MG63 (cell line): ENCODE measurements at regions not wholly inside any gene's neighbourhood (a gene's known extent, or its start where the extent isn't known, plus 50 kb on each side); places are given as distances from the start of the nearest gene placed in this dataset.

ENCODE experiments used
- DNase-seq: peaks from one replicate; pipeline ENCODE4 v3.0.0-alpha.2; 2020
- H3K27me3 ChIP-seq: fragments of 250-450 bp; sonication (Bioruptor Pico); 2 replicates; pipeline ENCODE4 v1.5.1; 2020; ENCODE audit warnings: mild to moderate bottlenecking, moderate library complexity
- H3K36me3 ChIP-seq: fragments of 250-450 bp; sonication (Bioruptor Pico); 2 replicates; pipeline ENCODE4 v1.5.1; 2020; ENCODE audit warnings: mild to moderate bottlenecking, moderate library complexity
- H3K4me3 ChIP-seq: fragments of 250-450 bp; sonication (Bioruptor Pico); 2 replicates; pipeline ENCODE4 v1.5.1; 2020; ENCODE audit warnings: mild to moderate bottlenecking, moderate library complexity
- H3K9me3 ChIP-seq: fragments of 250-450 bp; sonication (Bioruptor Pico); 2 replicates; pipeline ENCODE4 v1.5.1; 2020; ENCODE audit warnings: mild to moderate bottlenecking, moderate library complexity

DNA sequence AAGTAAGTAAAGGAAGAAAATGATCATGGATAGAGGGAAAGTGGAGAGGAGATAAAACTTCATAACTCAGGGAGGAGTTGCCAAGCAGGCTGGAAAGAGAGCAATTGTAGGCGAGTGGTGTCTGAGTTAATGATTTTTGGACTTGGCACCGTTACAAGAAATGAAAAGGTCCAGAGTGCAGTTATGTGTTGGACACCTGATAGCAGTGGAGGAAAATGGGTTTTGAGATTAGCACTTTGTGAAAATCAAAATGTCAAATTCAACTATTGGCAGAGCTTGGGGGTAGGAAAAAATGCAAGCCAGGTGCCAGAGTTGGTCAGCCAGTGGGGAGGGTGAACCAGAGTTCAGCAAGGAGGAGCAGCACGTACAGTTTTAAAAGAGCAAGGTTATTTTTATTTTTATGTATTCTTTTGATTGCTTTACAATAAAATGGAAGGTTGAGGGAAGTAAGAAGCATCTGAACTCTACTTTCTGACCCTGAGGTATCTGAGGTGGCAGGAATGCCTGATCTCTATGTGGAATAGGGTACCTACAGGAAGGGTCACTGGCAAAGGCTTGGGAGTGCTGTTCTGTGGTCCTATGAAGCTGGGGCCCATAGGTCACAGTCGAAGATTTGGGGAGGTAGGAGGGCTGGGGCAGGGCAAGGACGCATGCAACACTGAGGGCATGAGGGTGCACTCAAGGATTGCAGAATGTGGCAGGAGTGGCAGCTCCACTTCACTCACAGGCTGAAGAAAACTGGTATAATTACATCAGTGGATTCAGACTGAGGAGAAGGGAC lies 127.5 kb downstream of the CD8B2 start:
- Histone ChIP-seq H3K27me3 (no peaks in the 10 kb centered on the region), H3K4me3 (no peak overlapping the region), H3K36me3 (no peaks in the 10 kb centered on the region), H3K9me3 (no peaks in the 10 kb centered on the region)
- no peak for DNase-seq

DNA sequence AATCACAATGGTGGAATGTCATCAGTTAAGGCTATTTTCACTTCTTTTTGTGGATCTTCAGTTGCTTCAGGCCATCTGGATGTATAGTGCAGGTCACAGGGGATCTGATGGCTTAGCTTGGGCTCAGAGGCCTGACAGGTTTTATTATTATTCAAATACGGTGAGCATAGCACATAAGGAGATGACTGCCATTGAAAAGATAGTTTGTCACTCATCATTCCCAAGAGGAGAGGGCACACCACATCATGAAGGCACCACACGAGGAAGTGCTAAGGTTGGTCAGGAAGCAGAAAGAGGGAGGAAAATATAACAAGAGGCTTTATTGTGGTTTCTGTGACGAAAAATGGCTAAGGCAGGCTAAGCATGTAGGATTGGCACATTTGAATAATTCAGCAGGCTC lies 131.4 kb downstream of the CD8B2 start:
- DNase-seq: no peak
- Histone ChIP-seq H3K4me3 (no peak overlapping the region), H3K9me3 (no peaks in the 10 kb centered on the region), H3K27me3 (no peaks in the 10 kb centered on the region), H3K36me3 (no peaks in the 10 kb centered on the region)

DNA sequence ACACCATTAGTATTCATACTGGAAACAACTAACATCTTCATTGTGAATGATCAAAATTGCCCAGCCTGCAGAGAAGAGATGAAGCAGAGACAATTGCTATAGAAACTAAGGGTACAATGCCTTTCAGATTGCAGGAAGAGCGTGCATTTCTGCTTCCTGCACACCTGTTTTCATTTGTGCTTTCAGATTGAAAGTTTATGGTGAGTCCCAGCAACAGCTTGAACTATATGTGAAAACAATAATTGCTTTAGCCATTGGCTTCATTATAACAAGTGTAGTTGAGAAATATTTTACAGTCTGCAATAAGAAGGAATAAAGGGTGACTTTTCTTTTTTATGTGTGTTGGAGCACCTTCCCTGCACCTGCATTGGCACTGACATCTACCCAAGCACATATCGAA lies 136.3 kb downstream of the CD8B2 start:
- Histone ChIP-seq H3K9me3 (peaks cover 5% of the 10 kb centered on the region; the same call in 1 of the 2 replicates), H3K27me3 (no peaks in the 10 kb centered on the region), H3K36me3 (no peaks in the 10 kb centered on the region), H3K4me3 (no peak overlapping the region)
- no peak for DNase-seq

DNA sequence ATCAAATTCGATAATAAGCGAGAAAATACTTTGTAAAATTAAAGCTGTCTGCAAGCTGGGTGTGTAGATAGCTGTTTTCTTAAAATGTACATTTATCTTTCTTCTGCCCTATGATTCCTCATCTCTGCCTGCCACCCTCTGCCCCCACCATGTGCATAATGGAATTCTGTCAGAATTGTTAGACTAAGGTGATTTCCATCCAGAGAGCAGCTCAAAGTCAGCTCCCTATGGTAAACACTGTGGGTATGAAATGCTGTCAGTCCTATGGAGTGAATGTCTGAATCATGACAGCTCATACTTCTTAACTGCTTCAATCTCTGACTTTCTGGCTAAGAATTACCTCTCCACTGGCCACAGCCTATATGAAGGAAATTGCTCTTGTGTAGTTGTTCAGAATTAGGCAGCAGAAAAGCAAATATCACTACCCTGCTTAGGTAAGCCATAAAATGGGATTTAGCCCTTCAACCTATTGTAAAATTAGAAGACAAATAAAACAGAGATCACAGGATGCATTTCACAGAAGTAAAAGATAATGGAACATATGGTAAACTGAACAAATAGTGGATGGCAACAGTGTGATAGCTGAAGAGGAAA lies 137.7 kb downstream of the CD8B2 start:
- H3K27me3 ChIP-seq: no peaks in the 10 kb centered on the region
- peaks cover 7% of the 10 kb centered on the region; the same call in 1 of the 2 replicates for H3K9me3 ChIP-seq
- H3K4me3 ChIP-seq: no peak overlapping the region
- no peak for DNase-seq
- no peaks in the 10 kb centered on the region for H3K36me3 ChIP-seq

DNA sequence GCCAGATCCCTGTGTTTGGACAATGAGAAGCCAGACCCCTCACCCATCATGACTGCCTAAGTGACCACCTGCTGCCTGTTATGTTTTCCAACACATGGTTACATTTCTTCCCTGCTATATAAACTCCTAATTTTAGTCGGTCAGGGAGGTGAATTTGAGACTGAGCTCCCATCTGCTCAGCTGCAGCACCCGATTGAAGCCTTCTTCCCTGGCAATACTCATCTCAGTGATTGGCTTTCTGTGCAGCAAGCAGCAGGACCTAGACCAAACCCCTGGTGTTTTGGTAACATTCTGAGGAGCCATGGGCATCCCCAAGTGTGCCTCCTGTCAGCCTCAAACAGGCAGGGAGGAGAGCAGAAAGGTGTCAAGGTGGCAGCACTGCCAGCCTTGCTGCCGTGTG lies 141.2 kb downstream of the CD8B2 start:
- Histone ChIP-seq H3K9me3 (peaks cover 7% of the 10 kb centered on the region; the same call in 1 of the 2 replicates), H3K36me3 (no peaks in the 10 kb centered on the region), H3K4me3 (no peak overlapping the region), H3K27me3 (no peaks in the 10 kb centered on the region)
- no peak for DNase-seq

DNA sequence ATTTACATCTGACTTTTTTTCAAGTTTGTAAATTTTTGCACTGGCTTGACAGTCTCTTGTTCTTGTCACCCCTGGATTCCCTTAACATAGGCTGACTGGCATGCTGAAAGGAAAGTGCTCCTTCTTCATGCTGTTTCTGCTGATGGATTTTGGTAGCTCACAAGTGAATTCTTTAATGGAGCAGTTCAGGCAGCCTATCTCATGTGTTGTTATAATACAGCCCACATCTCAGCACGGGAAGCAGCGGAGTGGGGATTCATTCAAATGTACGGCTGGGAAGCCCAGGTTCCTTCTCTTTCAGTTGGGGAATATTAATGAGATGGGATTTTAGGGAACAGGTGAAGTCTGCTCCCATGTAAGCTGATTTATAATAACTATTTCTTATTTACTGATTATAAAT lies 142.8 kb downstream of the CD8B2 start:
- no peak for DNase-seq

DNA sequence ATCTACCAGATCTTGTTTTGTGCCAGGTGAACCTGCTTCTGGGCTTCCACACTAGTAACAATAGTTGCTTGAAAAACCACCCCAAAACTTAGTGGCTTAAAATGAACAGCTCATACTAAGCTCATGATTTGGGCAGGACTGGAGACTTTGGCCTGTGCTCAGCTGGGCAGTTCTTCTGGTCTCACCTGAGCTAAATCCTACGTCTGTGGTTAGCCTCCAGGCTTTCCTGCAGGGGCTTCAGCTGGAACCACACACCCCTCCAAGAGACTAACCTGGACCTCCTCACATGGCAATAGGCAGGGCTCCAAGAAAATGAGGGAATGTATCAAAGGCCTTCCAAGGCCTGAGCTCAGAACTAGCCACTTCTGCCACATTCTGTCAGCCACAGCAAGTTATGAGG lies 144.1 kb downstream of the CD8B2 start:
- Histone ChIP-seq H3K36me3 (no peaks in the 10 kb centered on the region), H3K4me3 (no peak overlapping the region), H3K9me3 (peaks cover 6% of the 10 kb centered on the region; the same call in 1 of the 2 replicates), H3K27me3 (no peaks in the 10 kb centered on the region)
- DNase-seq: no peak

More for the DNA sequence above, 142.8 kb downstream of the CD8B2 start:
- Histone ChIP-seq H3K36me3 (no peaks in the 10 kb centered on the region), H3K4me3 (no peak overlapping the region), H3K9me3 (peaks cover 7% of the 10 kb centered on the region; the same call in 1 of the 2 replicates), H3K27me3 (no peaks in the 10 kb centered on the region)

DNA sequence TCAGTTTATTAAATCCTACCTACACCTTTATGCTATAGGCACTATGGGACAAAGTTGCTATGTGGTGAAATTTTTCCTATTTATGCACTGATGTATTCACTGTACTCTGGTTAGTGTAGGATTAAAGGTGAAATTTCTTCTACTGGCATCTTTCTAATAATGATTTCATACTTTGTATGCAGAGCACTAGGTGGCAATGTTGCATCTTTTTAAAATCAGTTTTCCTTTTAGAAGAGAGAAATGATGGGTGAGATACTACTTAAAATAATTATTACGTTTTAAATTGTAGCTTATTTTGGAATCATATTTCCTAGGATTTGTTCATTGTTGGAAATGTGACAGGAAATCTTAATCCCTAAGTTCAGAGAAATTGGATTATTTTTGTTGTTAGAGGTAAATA lies 150.9 kb downstream of the CD8B2 start:
- no peak overlapping the region for H3K4me3 ChIP-seq
- H3K9me3 ChIP-seq: no peaks in the 10 kb centered on the region
- H3K36me3 ChIP-seq: no peaks in the 10 kb centered on the region
- no peak for DNase-seq
- no peaks in the 10 kb centered on the region for H3K27me3 ChIP-seq

DNA sequence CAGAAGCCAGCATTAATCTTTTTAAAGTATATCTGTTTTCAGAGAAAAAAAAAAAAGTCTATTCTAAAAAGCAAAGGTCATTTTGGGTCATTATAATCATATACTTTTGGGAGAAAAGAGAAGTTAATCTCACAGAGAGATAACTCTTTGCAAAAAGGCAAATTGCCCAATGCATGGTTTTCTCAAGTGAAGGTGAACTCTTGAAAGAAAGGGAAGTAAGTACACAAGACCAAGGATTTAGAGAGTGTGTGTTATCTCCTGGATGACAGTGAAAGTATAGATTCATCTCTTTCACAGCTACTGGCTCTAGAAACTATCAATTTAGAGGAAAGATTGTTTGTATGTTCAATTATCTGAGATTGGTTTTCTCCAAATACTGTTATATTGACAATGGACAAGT lies 151.4 kb downstream of the CD8B2 start:
- H3K36me3 ChIP-seq: no peaks in the 10 kb centered on the region
- no peak for DNase-seq
- H3K4me3 ChIP-seq: no peak overlapping the region
- no peaks in the 10 kb centered on the region for H3K9me3 ChIP-seq
- H3K27me3 ChIP-seq: no peaks in the 10 kb centered on the region

DNA sequence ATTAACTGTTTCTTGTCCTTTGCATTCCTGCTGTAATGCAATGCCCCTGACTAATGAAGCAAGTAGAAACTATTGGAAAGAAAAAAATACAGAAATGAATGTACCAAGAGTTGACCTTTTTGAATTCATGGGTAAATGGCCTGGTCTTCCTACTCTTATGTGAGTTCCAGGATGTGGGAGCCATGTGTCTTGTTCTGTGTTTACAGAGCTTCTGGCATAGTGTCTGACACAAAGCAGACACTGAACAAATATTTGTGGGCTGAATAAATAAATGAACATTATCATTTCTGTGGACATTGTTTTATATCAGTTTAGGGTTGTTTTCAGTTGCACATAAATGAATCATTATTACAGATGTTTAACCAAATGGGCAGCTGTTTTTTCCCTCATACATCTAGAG lies 155.5 kb downstream of the CD8B2 start:
- no peaks in the 10 kb centered on the region for H3K27me3 ChIP-seq
- H3K36me3 ChIP-seq: no peaks in the 10 kb centered on the region
- H3K9me3 ChIP-seq: no peaks in the 10 kb centered on the region
- H3K4me3 ChIP-seq: no peak overlapping the region
- DNase-seq: no peak

DNA sequence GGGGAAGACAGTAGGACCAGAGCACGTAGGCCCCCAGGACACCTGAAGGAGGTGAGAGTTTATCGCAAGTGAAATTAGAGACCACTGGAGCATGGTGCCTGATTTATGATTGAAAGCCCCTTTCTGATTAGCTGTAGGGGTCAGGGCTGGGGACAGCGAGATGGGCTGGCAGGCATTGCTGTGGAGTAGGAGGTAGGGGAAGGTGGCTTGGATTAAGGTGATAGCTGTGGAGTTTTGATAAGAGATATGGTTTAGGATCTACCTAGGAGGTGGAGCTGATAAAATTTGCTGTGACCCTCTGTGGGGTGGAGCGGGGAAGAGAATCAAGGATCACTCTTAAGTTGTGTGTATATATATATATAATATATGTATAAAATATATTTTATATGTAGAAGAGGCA lies 157.5 kb downstream of the CD8B2 start:
- no peaks in the 10 kb centered on the region for H3K36me3 ChIP-seq
- no peaks in the 10 kb centered on the region for H3K9me3 ChIP-seq
- no peak for DNase-seq
- H3K27me3 ChIP-seq: no peaks in the 10 kb centered on the region
- no peak overlapping the region for H3K4me3 ChIP-seq

DNA sequence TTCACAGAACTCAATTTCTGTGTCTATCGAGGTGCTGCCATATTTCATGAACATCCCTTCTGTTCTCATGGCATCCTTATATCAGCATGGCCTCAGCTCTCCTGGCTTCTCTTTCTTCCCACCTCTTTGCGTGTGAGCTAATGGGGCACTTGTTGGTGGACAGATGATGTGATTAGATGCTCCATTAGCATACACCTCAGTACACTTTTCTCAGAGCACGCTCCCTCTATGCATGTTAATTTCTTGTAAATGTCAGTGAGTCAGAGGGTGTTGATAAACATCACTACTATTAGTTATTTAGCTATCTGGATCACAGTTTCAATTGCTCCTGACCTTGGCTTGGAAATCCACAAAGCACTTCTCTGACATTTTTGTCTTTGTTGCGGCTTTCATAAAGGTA lies 159.4 kb downstream of the CD8B2 start:
- DNase-seq: no peak

DNA sequence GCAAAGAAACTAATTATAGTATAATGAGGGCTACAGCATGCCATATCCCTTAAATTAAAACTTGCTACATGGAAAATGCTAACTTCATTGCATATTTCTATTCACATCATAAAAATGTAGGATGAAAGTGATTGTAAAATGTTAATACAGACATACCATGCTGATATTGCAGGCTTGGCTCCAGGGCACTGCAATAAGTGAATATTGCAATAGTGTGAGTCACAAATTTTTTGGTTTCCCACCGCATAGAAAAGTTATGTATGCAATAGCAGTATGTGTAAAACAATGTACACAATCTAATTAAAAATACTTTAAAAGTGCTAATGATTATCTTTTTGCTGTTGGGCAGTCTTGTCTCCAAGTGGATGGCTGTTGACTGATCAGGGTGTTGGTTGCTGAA lies 162.1 kb downstream of the CD8B2 start:
- Histone ChIP-seq H3K4me3 (no peak overlapping the region), H3K9me3 (no peaks in the 10 kb centered on the region), H3K27me3 (0 out of 2 replicates have a peak, but pooled peaks cover 3% of the 10 kb centered on the region), H3K36me3 (no peaks in the 10 kb centered on the region)
- DNase-seq: no peak

More for the DNA sequence above, 159.4 kb downstream of the CD8B2 start:
- Histone ChIP-seq H3K4me3 (no peak overlapping the region), H3K27me3 (0 out of 2 replicates have a peak, but pooled peaks cover 3% of the 10 kb centered on the region), H3K9me3 (no peaks in the 10 kb centered on the region), H3K36me3 (no peaks in the 10 kb centered on the region)

DNA sequence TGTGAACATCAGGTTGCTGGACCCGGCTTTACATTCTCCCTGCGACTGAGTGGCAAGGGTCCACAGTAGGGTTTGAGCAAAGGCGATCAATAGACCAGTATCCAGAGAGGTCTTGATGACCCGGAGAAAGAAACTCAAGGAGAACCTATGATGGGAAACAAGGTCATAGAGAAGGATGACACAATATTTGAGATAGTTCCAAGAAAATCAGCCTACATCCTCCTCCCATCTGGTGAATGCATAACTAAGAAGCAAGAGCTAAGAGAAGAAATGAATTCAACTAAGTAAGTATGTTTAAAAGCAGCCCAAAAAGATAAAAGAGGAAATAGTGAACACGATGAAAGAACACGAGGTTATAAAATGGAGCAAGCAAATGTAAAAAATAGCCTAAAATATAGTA lies 166.3 kb downstream of the CD8B2 start:
- no peaks in the 10 kb centered on the region for H3K9me3 ChIP-seq
- DNase-seq: no peak
- no peak overlapping the region for H3K4me3 ChIP-seq
- 0 out of 2 replicates have a peak, but pooled peaks cover 3% of the 10 kb centered on the region for H3K27me3 ChIP-seq
- H3K36me3 ChIP-seq: no peaks in the 10 kb centered on the region

DNA sequence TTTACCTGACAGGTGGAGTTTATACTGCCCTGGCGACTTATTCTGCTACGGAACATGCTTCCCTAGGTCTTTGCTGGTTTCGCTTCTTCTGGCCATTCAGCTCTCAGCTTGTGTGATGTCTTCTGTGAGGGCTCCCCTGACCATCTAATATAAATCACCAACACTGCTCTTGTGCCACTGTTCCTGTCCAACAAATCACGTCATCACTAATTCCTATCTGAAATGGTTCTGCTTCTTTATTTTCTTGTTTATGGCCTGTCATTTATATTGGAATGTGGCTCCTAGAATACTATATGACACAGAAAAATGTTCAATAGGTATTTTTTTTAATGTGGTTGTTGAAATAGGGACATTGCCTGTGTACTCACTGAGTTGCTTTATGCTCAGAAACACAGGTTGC lies 171.5 kb downstream of the CD8B2 start:
- Histone ChIP-seq H3K4me3 (no peak overlapping the region), H3K36me3 (no peaks in the 10 kb centered on the region), H3K27me3 (no peaks in the 10 kb centered on the region; the same call in 1 of the 2 replicates), H3K9me3 (no peaks in the 10 kb centered on the region)
- no peak for DNase-seq

DNA sequence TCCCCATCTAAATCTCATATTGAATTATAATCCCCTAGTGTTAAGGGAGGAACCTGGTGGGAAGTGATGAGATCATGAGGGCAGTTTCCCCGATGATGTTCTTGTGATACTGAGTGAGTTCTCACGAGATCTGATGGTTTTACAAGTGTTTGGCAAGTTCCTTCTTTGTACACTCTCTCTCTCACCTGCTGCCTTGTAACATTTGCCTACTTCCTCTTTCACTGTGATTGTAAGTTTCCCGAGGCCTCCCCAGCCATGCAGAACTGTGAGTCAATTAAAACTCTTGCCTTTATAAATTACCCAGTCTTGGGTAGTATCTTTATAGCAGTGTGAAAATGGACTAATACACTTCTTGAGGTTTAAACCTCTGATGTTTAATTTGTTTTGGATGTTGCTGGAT lies 177.5 kb downstream of the CD8B2 start:
- H3K4me3 ChIP-seq: no peak overlapping the region
- DNase-seq: no peak
- H3K36me3 ChIP-seq: no peaks in the 10 kb centered on the region
- H3K9me3 ChIP-seq: no peaks in the 10 kb centered on the region
- no peaks in the 10 kb centered on the region; the same call in 1 of the 2 replicates for H3K27me3 ChIP-seq

DNA sequence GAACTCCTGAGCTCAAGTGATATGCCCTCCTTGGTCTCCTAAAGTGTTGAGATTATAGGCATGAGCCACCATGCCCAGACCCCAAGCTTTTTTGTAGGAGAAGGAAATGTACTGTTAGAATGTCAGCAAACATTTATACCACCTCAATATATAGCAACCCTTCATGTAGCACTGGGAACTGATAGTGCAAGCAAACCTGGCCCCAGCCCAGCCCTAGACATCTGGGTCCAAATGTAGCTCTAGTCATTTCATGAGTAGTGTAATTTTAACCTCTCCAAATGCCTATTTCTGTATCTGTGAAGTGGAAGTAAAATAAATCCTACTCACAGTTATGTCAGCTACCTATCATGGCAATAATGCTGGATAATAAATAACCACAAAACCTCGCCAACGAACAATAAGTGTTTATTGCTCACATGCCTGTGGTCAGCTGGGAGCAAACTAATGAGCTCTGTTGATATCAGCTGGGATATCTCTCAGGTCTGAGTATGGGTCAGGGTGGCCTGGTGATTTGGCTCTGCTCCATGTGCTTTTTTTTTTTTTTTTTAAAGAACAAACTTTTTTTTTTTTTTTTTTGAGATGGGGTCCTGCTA lies 180.4 kb downstream of the CD8B2 start:
- Histone ChIP-seq H3K36me3 (no peaks in the 10 kb centered on the region), H3K27me3 (no peaks in the 10 kb centered on the region), H3K9me3 (no peaks in the 10 kb centered on the region), H3K4me3 (no peak overlapping the region)
- no peak for DNase-seq
